ENCODE measurements at regions not wholly inside any gene's neighbourhood (a gene's known extent, or its start where the extent isn't known, plus 50 kb on each side); places are given as distances from the start of the nearest gene placed in this dataset.
"Not testable (repeated sequence)": the region's sequence is repeated elsewhere in the genome, so short reads cannot be mapped to it uniquely, and the experiment has no call there.

DNA sequence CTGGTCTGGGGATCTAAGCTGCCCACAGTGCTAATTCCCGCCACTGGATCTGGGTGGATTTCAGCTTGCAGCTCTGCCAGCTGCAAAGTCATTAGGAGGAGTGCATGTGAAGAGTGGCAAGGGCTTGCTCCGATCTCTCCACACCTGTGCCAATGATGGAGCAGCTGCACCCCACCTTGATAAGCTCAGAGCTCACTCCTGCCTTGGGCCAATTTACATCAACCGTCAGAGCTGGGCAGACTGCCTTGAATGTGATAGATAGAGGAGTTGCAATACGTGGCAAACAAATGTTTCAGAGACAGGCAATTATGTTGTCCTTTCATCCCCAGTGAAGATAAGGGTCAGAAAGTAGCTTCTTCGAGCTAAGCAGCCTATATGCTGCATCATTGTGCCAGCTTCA is 379.9 kb downstream of the SH2D4B start:
- intact Hi-C loops (cut with DNase I) = no loop called here
- DNase-seq = no peak
- peak in 1 of 2 donors; percentile 58 for ATAC-seq

GRCh38 chr10:80921032-80921431 is 383.3 kb downstream of the SH2D4B start:
- DNase-seq (no peak), ATAC-seq (no peak)
- intact Hi-C loops (cut with DNase I) = loop anchor here in 1 of 2 donors (10.0 kb wide), 3 partner anchors 216 to 536 kb away; no protein-coding TSS in a partner anchor

DNA sequence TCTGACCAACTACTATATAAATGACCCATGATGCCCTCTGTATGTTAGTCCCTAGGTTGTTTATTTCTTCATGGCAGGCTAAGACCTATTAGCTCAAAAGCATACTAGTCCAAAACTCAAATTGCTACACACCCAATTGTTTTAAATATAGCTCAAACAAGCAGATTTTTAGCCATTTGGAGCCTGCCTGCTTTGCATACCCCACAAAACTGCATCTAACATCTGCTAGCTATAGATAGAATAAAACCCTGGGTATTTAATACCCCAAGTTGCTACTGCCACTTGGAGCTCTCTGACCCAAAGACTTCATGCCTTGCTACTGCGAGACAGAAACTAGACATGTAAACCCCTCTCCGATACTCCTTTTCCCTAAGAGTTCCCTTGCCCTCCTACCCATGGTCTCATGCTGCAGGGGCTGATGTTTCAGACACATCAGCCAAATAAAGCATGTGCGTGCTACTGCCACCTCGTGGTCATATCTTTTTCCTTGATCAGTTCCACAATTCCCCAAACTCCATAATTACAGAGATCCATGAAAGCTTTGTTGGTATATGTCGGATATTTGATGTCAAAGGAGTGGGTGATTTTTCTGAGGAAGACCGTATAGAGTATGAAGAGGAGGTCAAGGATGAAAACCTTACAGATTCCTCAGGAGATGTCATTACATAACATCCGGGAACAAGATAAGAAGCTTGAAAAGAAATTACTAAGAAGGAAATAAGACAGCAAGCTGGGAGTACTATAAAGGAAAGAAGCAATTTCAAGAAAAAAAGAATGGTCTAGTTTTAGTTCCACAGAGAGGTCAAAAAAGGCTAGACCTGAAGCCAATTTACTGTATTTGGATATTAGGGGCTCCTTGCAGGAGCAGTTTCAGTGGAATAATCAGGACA is 386.6 kb downstream of the SH2D4B start:
- ATAC-seq (peak; percentile 53 to 67), DNase-seq (peak; percentile 34)
- intact Hi-C loops (cut with DNase I) = loop anchor here in 1 of 2 donors (2.0 to 10.0 kb wide), 4 partner anchors 220 to 540 kb away; no protein-coding TSS in a partner anchor

GRCh38 chr10:80927419-80928078 is 389.8 kb downstream of the SH2D4B start:
- ATAC-seq (no peak), DNase-seq (no peak)
- intact Hi-C loops (cut with DNase I) = loop anchor here in 1 of 2 donors (10.0 kb wide), 3 partner anchors 223 to 543 kb away; no protein-coding TSS in a partner anchor

DNA sequence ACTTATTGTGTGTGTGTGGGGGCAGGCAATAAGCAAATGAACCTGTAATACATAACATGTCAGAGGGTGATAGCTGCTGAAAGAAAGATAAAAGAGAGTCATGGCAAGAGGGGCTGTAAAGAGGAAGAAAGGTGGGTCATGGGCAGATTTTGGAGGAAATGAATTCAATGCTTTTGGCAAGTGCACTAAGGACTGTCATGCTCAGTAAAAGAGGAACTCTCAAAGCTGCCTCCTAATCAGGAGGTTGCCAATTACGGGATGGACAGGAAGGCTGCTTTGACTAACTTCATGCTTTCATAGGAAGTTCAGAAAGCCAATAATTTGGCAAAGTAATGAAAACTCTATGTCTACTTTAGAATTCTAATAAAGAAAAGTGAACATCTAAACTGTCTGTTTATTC is 401.2 kb downstream of the SH2D4B start:
- ATAC-seq (no peak), DNase-seq (no peak)
- intact Hi-C loops (cut with DNase I) = no loop called here

GRCh38 chr10:80945264-80945880 is 407.7 kb downstream of the SH2D4B start:
- ATAC-seq = peak; percentile 44 to 50
- intact Hi-C loops (cut with DNase I) = no loop called here
- DNase-seq = no peak

DNA sequence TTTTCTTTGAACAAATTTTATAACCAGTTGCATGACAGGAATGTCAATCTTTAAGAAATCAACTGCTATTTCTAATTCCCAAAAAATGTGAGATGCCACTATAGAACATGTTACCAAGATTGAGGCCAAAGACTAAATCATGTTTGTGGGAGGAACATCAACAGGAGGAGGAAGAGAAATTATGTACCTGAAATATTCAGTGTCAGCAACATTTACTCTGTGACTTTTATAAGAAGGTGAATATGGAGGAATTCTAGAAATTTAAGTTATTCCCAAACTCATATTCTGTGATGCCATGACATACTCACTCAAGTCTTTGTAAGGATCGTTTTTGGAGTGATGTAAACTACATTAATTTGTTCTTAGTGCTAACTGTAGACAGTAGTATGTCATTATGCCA is 408.4 kb downstream of the SH2D4B start:
- DNase-seq (no peak), ATAC-seq (no peak)
- intact Hi-C loops (cut with DNase I) = no loop called here

- ATAC-seq = no peak
- intact Hi-C loops (cut with DNase I) = no loop called here
- DNase-seq = no peak
These were observed 409.4 kb downstream of the SH2D4B start for GRCh38 chr10:80946957-80947726.

- intact Hi-C loops (cut with DNase I) = no loop called here
- DNase-seq (no peak), ATAC-seq (no peak)
These were observed 412.1 kb downstream of the SH2D4B start for GRCh38 chr10:80949785-80950184.

- ATAC-seq = no peak
- DNase-seq = no peak
- intact Hi-C loops (cut with DNase I) = no loop called here
These were observed 414.7 kb downstream of the SH2D4B start for GRCh38 chr10:80952436-80952835.

DNA sequence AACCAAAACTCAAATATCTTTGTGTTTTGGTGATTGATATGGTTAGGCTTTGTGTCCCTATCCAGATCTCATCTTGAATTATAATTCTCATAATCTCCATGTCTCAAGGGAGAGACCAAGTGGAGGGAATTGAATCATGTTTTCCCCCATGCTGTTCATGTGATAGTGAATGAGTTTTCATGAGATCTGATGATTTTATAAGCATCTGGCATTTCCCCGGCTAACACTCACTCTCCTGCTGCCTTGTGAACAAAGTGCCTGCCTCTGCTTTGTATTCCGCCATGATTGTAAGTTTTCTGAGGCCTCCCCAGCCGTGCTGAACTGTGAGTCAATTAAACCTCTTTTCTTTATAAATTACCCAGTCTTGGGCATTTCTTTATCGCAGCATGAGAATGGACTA is 419.5 kb downstream of the SH2D4B start:
- intact Hi-C loops (cut with DNase I) = no loop called here
- ATAC-seq = no peak
- DNase-seq = no peak

DNA sequence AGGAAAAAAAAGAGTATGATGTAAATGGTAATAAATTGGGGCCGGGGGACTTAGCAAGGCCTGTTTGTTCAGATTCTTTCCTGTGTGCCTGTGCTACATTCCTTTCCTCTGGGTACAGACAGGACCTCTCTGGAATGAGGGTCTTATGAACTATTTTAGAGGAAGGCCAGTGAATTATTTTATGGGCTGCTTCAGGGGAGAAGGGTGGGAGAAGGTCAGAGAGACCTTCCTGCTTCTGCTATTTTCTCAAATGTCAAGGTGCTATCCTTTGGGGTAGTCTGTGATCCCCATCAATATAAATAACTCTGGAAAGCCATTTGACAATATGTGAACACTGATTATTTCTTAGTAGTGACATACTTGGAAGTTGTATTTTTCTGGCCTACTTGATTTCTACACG is 426.5 kb downstream of the SH2D4B start:
- DNase-seq = no peak
- intact Hi-C loops (cut with DNase I) = no loop called here
- ATAC-seq = no peak

DNA sequence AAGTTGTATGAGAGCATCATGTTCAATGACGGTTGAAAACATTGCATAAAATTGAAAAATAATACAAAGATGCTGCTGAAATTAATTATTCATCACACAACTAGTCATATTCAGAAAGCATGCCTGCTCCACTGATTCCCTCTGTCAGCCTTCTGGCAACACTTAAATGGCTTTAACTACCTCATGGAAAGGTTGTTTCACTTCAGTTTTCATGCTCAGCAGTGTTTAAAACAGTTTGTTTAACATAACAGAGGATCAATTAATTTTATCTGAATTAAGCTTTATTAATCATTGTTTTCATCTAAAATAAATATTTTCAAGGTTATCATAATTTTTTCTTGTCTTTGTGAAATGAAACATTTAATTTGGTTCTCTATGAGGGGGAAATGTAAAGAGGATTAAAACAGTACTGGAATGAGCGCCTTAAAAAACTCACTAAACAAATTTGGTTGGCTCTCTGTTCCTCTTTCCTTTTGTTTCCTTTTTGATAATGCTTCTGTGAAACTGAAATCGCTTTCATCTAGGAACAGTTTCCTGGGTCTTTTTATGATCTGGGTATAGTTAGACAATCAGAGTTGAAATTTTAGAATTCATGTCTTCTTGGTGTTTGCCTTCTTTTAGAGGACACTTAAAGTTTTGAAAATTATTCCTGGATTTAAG is 427.4 kb downstream of the SH2D4B start:
- no peak for DNase-seq
- intact Hi-C loops (cut with DNase I) = no loop called here
- ATAC-seq = no peak

GRCh38 chr10:80966326-80966986 is 428.8 kb downstream of the SH2D4B start:
- intact Hi-C loops (cut with DNase I) = no loop called here
- ATAC-seq (no peak), DNase-seq (no peak)

DNA sequence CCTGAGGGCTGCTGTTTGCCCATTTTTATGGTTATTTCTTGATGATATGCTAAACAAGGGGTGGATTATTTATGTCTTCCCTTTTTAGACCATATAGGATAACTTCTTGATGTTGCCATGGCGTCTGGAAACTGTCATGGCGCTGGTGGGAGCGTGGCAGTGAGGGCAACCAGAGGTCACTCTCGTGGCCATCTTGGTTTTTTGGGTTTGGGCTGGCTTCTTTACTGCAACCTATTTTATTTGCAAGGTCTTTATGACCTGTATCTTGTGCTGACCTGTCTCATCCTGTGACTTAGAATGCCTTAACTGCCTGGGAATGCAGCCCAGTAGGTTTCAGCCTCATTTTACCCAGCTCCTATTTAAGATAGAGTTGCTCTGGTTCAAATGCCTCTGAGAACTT is 429.7 kb downstream of the SH2D4B start:
- intact Hi-C loops (cut with DNase I); DNase-seq; ATAC-seq: not testable (repeated sequence)

DNA sequence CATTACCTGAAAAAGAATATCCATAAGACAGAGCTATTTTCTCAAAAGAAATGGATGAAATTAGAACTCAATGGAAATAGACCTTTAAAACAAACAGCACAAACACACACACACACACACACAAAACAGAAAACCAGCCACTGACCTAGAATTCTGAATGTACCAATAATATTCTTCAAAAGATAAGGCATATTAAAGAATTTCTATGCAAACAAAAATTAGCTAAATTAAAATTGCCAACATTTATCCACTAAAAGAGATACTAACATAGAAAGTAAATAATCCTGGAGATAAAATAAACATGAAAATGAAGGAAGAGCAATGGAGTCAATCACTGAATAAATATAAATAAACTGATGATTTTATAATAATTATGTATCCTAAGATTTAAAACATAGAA is 431.2 kb downstream of the SH2D4B start:
- intact Hi-C loops (cut with DNase I) = no loop called here
- ATAC-seq (no peak), DNase-seq (no peak)

- ATAC-seq = no peak
- intact Hi-C loops (cut with DNase I) = no loop called here
- no peak for DNase-seq
These were observed 433.8 kb downstream of the SH2D4B start for GRCh38 chr10:80971461-80971860.

GRCh38 chr10:80976658-80977057 is 439.0 kb downstream of the SH2D4B start:
- DNase-seq (no peak), ATAC-seq (no peak)
- intact Hi-C loops (cut with DNase I) = no loop called here

Measured in left cardiac atrium (tissue), 4 donors.